OCI-LY7 (cell line): ENCODE measurements at regions not wholly inside any gene's neighbourhood (a gene's known extent, or its start where the extent isn't known, plus 50 kb on each side); places are given as distances from the start of the nearest gene placed in this dataset.
"Not testable (repeated sequence)": the region's sequence is repeated elsewhere in the genome, so short reads cannot be mapped to it uniquely, and the experiment has no call there.

Source experiments
- EZH2phosphoT487 ChIP-seq: fragments of 200-600 bp; sonication (generic); IDR thresholded peaks from 2 replicates; pipeline ENCODE4 v1.6.1; 2018; ENCODE audit warnings: low read depth, borderline replicate concordance, mild to moderate bottlenecking, mixed run types, antibody characterized with exemption, low read length, moderate library complexity, mixed read lengths
- TF ChIP-seq, protein P1 (sequence below): fragments of 200-600 bp; sonication (generic); conservative IDR thresholded peaks from 2 replicates; pipeline ENCODE4 v1.5.1; 2014; ENCODE audit warnings: mild to moderate bottlenecking, antibody characterized with exemption, low read length, moderate library complexity, mixed read lengths

DNA sequence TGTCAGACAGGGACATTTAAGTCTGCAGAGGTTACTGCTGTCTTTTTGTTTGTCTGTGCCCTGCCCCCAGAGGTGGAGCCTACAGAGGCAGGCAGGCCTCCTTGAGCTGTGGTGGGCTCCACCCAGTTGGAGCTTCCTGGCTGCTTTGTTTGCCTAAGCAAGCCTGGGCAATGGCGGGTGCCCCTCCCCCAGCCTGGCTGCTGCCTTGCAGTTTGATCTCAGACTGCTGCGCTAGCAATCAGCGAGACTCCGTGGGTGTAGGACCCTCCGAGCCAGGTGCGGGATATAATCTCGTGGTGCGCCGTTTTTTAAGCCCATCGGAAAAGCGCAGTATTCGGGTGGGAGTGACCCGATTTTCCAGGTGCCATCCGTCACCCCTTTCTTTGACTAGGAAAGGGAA is 387.7 kb upstream of the ACTBL2 start:
- TF ChIP-seq, protein P1, sequence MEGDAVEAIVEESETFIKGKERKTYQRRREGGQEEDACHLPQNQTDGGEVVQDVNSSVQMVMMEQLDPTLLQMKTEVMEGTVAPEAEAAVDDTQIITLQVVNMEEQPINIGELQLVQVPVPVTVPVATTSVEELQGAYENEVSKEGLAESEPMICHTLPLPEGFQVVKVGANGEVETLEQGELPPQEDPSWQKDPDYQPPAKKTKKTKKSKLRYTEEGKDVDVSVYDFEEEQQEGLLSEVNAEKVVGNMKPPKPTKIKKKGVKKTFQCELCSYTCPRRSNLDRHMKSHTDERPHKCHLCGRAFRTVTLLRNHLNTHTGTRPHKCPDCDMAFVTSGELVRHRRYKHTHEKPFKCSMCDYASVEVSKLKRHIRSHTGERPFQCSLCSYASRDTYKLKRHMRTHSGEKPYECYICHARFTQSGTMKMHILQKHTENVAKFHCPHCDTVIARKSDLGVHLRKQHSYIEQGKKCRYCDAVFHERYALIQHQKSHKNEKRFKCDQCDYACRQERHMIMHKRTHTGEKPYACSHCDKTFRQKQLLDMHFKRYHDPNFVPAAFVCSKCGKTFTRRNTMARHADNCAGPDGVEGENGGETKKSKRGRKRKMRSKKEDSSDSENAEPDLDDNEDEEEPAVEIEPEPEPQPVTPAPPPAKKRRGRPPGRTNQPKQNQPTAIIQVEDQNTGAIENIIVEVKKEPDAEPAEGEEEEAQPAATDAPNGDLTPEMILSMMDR: not testable (repeated sequence)
- TF ChIP-seq EZH2phosphoT487: not testable (repeated sequence)
